OCI-LY7 (cell line): ENCODE measurements at regions not wholly inside any gene's neighbourhood (a gene's known extent, or its start where the extent isn't known, plus 50 kb on each side); places are given as distances from the start of the nearest gene placed in this dataset.

Experiments
- BruUV-seq: library from RNA; stranded (reverse); fragments of 400-500 nt; replicated peaks from 2 replicates; lab custom pipeline; 2021; lab: Mats Ljungman, UMichigan
- CTCF ChIA-PET: fragments of 300-600 bp; sonication (Branson Sonifier 250); formaldehyde crosslinking; loops from one replicate; lab custom pipeline; 2022; ENCODE audit warnings: antibody characterized with exemption; ENCODE audit not compliant: unreplicated experiment; lab: Charles Lee
- POLR2A ChIA-PET: fragments of 300-600 bp; sonication (Branson Sonifier 250); formaldehyde crosslinking; loops from one replicate; lab custom pipeline; 2022; ENCODE audit warnings: antibody characterized with exemption; lab: Charles Lee
- DNase-seq: peaks from one replicate; pipeline ENCODE4 v3.0.0-alpha.2; 2015; ENCODE audit warnings: low spot score
- H2AFZ ChIP-seq: fragments of 200-600 bp; sonication (generic), shearing (Covaris generic); 2 replicates; pipeline ENCODE4 v1.6.1; 2014; ENCODE audit warnings: mild to moderate bottlenecking, antibody characterized with exemption, low read length, moderate library complexity
- H3K27ac ChIP-seq: fragments of 200-600 bp; sonication (generic); 2 replicates; pipeline ENCODE4 v1.5.1; 2014; ENCODE audit warnings: mixed run types, low read depth, mild to moderate bottlenecking, moderate library complexity, low read length, inconsistent platforms; ENCODE audit not compliant: poor library complexity, severe bottlenecking
- H3K36me3 ChIP-seq: fragments of 200-600 bp; sonication (generic); 2 replicates; pipeline ENCODE4 v1.6.1; 2014; ENCODE audit warnings: mild to moderate bottlenecking, antibody characterized with exemption, low read length, moderate library complexity, mixed read lengths; ENCODE audit not compliant: insufficient read depth
- H3K4me1 ChIP-seq: fragments of 200-600 bp; sonication (generic); 2 replicates; pipeline ENCODE4 v1.5.1; 2014; ENCODE audit warnings: mild to moderate bottlenecking, low read length; ENCODE audit not compliant: insufficient read depth, poor library complexity, severe bottlenecking
- H3K4me2 ChIP-seq: fragments of 200-600 bp; sonication (generic); 2 replicates; pipeline ENCODE4 v1.6.1; 2014; ENCODE audit warnings: mild to moderate bottlenecking, low read length
- H3K4me3 ChIP-seq: fragments of 200-600 bp; sonication (generic); 2 replicates; pipeline ENCODE4 v1.5.1; 2014; ENCODE audit warnings: mild to moderate bottlenecking, low read depth, low read length; ENCODE audit not compliant: poor library complexity, severe bottlenecking
- H3K79me2 ChIP-seq: fragments of 200-600 bp; sonication (generic); 2 replicates; pipeline ENCODE4 v1.6.1; 2016; ENCODE audit warnings: low read depth, mild to moderate bottlenecking, low read length, moderate library complexity, mixed read lengths; ENCODE audit not compliant: insufficient read depth
- H3K9me2 ChIP-seq: fragments of 200-600 bp; sonication (generic); 2 replicates; pipeline ENCODE4 v1.6.1; 2016; ENCODE audit warnings: mild to moderate bottlenecking, low read length, mixed read lengths; ENCODE audit not compliant: insufficient read depth
- H3K9me3 ChIP-seq: fragments of 200-600 bp; sonication (generic); 2 replicates; pipeline ENCODE4 v1.6.1; 2014; ENCODE audit warnings: mild to moderate bottlenecking, mixed run types, low read length, mixed read lengths
- H4K20me1 ChIP-seq: fragments of 200-600 bp; sonication (generic); 2 replicates; pipeline ENCODE4 v1.6.1; 2014; ENCODE audit warnings: mild to moderate bottlenecking, antibody characterized with exemption, low read length, moderate library complexity, mixed read lengths; ENCODE audit not compliant: insufficient read depth
- CTCF ChIP-seq: fragments of 200-600 bp; sonication (generic); conservative IDR thresholded peaks from 2 replicates; pipeline ENCODE4 v1.5.1; 2014; ENCODE audit warnings: mild to moderate bottlenecking, antibody characterized with exemption, low read length, moderate library complexity, mixed read lengths
- EZH2phosphoT487 ChIP-seq: fragments of 200-600 bp; sonication (generic); IDR thresholded peaks from 2 replicates; pipeline ENCODE4 v1.6.1; 2018; ENCODE audit warnings: low read depth, borderline replicate concordance, mild to moderate bottlenecking, mixed run types, antibody characterized with exemption, low read length, moderate library complexity, mixed read lengths
- intact Hi-C: fragments of 100-400 bp; cut with micrococcal nuclease; formaldehyde crosslinking; loops from one replicate; pipeline ENCODE4 v1.10.0; 2022; ENCODE audit not compliant: unreplicated experiment

DNA sequence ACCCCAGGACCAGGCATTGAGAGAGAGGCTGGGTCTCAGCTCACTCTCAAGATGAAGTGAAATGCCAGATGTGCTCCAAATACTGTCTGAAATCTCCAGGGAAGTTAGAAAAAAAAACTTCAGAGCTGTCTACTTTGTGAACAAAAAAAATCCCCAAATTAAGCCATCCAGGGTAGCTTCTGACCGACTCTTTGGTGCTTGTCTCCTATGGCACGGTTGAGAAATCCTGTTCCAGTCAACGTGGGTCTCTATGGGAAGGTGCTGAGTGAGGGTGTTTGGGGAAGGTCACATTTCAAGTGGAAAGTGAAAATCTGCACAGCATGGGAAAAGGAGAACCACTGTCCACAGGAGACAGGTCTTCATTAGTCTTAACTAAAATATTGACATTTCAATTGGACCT is 322.5 kb upstream of the CFAP20DC start:
- ChIA-PET CTCF (no interaction called here), POLR2A (interaction anchor here (0.7 kb wide), 1 partner anchor 102 kb away, joined by 3 read pairs; no protein-coding TSS in a partner anchor)
- Histone ChIP-seq H4K20me1 (no peaks in the 10 kb centered on the region), H3K4me1 (peaks cover 10% of the 10 kb centered on the region), H3K27ac (no peak overlapping the region), H3K4me3 (no peak overlapping the region), H3K9me3 (no peaks in the 10 kb centered on the region), H3K36me3 (no peaks in the 10 kb centered on the region), H2AFZ (no peak overlapping the region), H3K4me2 (no peak overlapping the region), H3K9me2 (no peaks in the 10 kb centered on the region), H3K79me2 (no peaks in the 10 kb centered on the region)
- TF ChIP-seq EZH2phosphoT487 (no peak), CTCF (no peak)
- DNase-seq, result no peak
- intact Hi-C loops, result no loop called here
- BruUV-seq, result no TSS peak

GRCh38 chr3:59368900-59369675 is 319.3 kb upstream of the CFAP20DC start:
- CTCF ChIA-PET, result no interaction called here
- Histone ChIP-seq H3K9me3 (no peaks in the 10 kb centered on the region), H3K79me2 (no peaks in the 10 kb centered on the region), H3K4me3 (no peak overlapping the region), H3K4me1 (no peaks in the 10 kb centered on the region), H2AFZ (0 out of 2 replicates have a peak overlapping the region, but pooled peaks have one; percentile 17), H3K9me2 (no peaks in the 10 kb centered on the region), H4K20me1 (no peaks in the 10 kb centered on the region), H3K27ac (no peak overlapping the region), H3K4me2 (no peak overlapping the region), H3K36me3 (no peaks in the 10 kb centered on the region)
- intact Hi-C loops, result no loop called here
- POLR2A ChIA-PET, result interaction anchor here (0.7 to 0.9 kb wide), 2 partner anchors 12 to 39 kb away, joined by 3 read pairs; no protein-coding TSS in a partner anchor
- no peak for TF ChIP-seq EZH2phosphoT487
- no peak for TF ChIP-seq CTCF
- BruUV-seq, result no TSS peak
- DNase-seq, result no peak

- Histone ChIP-seq H3K36me3 (no peaks in the 10 kb centered on the region), H3K4me3 (no peak overlapping the region), H3K4me1 (no peaks in the 10 kb centered on the region), H3K9me2 (no peaks in the 10 kb centered on the region), H2AFZ (no peak overlapping the region), H3K79me2 (no peaks in the 10 kb centered on the region), H4K20me1 (no peaks in the 10 kb centered on the region), H3K27ac (no peak overlapping the region), H3K4me2 (no peak overlapping the region), H3K9me3 (no peaks in the 10 kb centered on the region)
- no peak for DNase-seq
- POLR2A ChIA-PET, result no interaction called here
- CTCF ChIA-PET, result no interaction called here
- intact Hi-C loops, result no loop called here
- TF ChIP-seq CTCF (no peak), EZH2phosphoT487 (no peak)
- no TSS peak for BruUV-seq
Observed at GRCh38 chr3:59367150-59367549, 317.3 kb upstream of the CFAP20DC start.
